ENCODE measurements at regions not wholly inside any gene's neighbourhood (a gene's known extent, or its start where the extent isn't known, plus 50 kb on each side); places are given as distances from the start of the nearest gene placed in this dataset.
"Not testable (repeated sequence)": the region's sequence is repeated elsewhere in the genome, so short reads cannot be mapped to it uniquely, and the experiment has no call there.

DNA sequence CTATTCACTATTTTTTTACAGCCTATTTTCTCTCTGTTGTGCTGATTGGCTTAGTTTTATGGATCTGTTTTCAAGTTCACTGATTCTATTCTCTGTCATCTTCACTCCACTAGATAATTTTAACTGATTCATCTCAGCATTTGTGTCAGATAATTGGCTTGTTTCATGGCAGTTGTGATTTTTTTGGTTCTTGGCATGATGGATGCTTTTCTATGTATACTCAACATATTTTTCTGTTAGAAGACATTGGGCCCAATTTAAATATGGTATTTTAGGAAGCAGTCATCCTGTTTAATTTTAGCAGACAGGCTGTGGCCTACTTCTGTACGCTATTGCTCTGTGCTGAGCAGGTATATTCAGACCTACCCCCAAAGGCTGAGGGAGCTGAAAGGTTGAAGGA, 1865.3 kb upstream of the ACO1 start:
- DNase-seq: no peak

DNA sequence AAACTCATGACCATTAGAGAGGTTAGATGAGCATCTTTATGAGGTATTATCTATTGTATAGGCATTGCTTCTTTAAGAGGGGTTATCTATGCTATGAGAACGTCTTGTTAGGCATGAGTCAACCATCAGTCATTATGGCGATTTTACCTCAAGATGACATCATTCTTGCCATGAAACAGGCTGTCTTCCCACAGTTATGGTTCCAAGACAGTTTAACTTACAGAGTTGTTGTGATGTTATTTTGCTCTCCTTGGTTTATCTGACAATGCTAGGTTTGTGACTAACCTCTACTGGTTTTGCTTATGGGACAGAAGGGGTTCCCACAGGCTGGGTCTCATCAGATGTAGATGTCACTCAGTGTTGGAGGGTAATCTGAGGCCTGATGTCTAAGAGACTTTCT, 1864.7 kb upstream of the ACO1 start:
- peak; percentile 2 for DNase-seq

DNA sequence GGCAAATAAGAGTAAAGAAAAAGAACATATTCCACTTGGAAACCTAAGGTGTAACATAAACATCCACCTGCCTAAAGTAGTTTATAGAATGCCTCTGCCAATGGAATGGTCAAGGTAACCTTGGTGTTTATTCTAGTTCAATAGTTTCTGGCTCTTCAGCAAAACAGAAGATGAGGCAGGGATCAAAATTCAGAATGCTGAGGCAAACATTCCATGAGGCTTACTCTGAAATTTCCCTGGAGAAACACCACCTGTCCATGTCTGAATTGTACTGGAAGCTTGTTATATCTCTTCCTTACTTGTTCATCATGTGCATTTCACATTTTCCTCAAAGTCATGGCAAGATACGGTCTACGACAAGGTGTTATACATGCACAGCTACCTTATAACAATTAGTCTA, 1862.4 kb upstream of the ACO1 start:
- no peak for DNase-seq

DNA sequence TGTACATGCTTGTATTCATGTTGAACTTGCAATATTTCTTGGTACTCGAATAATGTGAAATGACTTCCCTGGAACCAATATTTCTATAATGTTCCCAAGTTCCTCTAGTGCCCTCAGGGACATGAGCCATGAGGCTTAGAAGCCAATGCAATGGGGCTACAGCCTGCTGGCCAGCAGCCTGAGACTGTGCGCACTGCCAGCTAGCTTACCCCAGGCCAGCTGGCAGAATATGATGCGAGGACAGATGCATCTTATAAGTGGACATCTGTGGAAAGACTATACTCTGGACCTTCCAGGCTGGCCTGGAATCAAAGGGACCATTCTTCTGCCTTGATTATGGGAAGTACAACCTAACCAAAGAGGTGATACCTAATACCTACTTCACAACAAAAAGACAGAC, 1862.0 kb upstream of the ACO1 start:
- DNase-seq: no peak

DNA sequence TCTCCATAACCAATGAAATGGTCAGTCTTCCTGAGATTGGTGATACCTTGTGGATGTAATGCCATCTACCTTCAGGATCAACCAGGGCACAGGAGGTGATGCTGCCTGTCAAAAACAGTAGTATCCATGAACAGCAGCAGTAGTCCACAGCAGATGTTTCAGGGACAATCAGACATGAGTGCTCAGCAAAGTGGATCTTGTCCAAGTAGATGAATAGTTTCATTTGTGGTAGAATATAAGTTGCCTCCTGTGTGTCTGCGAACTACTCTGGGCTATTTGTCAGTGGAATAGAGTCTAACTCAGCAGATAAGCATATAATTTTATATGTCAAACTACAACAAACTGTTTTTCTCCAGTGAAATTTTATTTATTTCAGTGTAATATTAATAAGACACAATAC, 1860.1 kb upstream of the ACO1 start:
- no peak for DNase-seq

DNA sequence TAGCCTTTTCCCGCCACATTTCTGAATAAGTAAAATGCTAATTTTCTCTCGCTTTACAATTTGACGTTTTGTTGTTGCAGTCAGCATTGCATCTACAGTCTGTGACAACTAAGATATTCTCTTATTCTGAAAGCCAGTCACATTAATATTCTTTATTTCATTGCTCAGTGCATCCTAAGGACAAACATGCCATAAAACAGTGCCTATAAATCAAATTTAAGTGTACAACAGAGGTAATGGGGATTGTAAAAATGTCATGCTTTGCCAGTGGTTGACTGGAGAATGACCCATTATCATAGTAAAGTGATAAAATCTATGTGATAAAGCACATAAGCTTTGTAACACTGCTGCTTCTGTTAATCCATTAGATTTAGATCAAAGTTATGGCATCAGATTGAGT, 1850.0 kb upstream of the ACO1 start:
- DNase-seq: no peak

DNA sequence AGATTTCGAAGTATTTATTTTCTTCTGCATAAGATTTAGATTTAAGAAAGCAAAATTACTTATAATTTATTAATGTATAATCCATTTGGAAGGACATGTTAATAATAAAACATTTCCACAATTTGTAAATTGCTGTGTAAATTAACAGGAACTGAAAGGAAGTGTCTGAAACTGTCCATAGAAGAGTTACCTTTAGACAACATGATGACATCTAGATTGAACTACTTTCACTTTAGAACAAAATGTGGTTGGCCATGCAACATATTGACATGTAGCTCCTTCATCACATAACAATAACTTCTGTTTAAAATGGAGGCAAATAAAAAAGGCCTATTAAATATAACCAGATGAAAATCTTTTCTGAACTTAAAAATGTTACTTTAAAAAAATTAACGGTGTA, 1849.5 kb upstream of the ACO1 start:
- DNase-seq: no peak

DNA sequence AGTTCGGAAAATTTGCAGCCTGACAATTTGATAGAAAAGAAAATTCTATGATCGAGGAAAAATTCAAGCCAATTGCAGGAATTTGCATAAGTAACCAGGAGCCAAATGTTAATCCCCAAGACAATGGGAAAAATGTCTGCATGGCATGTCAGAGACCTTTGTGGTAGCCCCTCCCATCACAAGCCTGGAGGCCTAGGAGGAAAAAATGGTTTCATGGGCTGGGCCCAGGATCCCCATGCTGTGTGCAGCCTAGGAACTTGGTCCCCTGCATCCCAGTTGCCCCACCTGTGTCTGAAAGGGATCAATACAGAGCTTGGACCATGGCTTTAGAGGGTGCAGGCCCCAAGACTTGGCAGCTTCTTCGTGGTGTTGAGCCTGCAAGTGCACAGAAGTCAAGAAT, 1847.9 kb upstream of the ACO1 start:
- DNase-seq: no peak

DNA sequence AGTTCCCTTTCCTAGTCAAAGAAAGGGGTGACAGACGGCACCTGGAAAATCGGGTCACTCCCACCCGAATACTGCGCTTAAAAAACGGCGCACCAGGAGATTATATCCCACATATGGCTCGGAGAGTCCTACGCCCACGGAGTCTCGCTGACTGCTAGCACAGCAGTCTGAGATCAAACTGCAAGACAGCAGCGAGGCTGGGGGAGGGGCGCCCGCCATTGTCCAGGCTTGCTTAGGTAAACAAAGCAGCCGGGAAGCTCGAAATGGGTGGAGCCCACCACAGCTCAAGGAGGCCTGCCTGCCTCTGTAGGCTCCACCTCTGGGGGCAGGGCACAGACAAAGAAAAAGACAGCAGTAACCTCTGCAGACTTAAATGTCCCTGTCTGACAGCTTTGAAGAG, 1844.7 kb upstream of the ACO1 start:
- not testable (repeated sequence) for DNase-seq

DNA sequence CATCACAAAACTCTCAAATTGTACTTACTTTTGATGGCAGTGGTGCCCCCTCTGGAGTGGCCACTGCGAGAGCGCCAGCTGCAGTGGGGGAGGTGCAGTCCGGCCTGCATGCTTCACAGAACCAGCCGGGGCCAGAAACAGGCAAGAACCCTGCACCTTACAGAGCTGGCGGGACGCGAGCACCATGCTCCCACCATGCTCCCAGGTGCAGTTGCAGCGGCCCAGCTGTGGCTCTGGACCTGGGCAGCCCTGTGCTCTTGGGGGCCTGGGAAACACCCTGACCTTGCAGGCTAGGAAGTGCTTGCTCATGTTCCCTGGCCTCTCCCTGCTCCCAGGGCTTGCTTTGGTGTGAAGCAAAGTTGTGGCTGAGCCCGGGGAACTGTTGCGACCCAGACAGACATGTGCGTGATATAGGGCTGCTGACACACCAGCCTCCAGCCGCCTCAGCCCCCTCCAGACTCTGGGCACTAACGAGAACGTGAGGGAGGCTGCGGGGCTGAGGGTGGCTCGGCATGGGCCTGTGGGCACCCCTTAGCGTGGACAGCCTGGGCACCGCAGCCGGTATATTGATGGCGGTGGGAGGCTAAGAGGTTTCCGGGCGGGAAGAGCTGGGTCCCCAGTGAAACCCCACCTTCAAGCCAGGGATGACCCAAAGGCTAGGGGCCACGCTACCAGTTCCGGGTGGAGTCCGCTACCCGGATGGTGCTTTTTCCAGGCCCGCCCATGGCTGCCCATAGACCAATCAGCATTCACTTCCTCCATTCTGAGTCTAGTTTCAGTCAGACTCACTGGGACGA, 1809.9 kb upstream of the ACO1 start:
- DNase-seq: no peak

DNA sequence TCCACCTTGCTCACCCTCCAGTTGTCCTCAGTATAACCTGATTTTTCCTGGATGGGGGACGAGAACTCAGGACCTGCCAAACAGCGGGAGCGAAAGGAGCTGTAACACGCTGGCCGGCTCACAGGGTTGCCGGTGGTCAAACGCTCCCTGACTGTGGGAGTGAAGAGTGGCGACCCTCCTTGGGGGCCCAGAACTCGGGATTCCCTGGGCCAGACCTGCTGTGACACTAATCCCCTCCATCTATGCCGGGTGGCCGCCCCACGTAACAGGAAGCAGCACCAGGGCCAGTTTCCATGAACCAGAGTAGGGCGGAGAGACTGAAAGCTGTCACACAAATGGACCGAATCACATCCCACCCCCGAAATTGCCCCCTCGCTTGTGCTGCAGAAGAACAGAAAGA, 1809.2 kb upstream of the ACO1 start:
- no peak for DNase-seq

DNA sequence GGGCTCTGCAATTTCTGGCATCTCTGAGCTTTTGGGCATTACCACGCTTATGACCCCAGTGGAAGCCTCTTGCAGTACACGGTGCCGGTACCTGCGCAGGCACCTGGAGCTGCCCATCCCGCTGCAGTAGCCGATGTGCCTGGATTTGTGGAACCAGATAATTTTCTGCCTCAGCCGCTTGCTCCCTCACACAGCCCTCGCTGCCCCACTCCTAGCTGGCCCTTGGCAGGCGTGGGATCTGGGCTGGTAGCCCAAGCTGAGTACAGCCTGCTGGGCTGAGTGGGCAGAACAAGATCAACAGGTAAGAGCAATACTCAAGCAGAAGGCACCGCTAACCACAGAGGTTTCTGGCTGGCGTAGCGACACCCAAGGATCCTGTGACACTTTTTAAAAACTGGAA, 1808.8 kb upstream of the ACO1 start:
- no peak for DNase-seq

DNA sequence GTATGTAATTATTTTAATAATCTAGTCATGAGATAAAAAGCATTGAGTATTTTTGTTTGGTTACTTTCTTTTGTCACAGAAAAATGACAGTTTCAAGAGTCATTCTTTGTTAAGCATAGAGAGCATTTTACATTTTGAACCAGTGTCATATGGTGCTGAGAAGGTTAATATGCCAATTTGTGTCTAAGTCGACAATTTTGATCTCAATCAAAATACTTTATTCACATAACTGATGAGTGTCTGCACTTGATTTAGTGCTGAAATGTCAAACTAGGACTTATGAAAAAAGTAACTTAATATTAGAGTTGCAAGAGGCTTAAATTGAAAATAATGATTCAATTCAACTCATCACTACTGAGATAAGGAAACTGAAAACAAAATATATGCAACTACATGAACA, 1804.6 kb upstream of the ACO1 start:
- DNase-seq: no peak

DNA sequence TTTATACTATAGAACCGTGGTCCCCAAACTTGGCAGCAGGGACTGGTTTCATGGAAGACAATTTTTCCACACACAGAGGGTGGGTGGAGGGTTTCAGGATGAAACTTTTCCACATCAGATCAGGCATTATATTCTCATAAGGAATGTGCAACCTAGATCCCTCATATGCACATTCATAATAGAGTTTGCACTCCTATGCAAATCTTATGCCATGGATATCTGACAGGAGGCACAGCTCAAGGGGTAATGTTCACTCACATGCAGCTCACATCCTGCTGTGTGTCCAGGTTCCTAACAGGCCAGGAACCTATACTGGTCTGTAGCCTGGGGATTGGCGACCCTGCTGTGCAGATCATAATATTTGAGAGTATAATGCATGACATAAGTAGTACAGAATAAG, 1802.2 kb upstream of the ACO1 start:
- DNase-seq: no peak

DNA sequence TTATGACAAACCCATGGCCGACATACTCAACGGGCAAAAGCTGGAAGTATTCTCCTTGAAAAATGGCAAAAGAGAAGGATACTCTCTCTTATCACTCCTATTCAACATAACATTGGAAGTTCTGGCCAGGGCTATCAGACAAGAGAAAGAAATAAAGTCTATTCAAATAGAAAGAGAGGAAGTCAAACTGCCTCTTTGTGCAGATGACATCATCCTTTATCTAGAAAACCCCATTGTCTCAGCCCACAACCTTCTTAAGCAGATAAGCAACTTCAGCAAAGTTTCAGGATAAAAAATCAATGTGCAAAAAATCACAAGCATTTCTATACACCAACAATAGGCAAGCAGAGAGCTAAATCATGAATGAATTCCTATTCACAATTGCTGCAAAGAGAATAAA, 1799.9 kb upstream of the ACO1 start:
- DNase-seq: no peak

DNA sequence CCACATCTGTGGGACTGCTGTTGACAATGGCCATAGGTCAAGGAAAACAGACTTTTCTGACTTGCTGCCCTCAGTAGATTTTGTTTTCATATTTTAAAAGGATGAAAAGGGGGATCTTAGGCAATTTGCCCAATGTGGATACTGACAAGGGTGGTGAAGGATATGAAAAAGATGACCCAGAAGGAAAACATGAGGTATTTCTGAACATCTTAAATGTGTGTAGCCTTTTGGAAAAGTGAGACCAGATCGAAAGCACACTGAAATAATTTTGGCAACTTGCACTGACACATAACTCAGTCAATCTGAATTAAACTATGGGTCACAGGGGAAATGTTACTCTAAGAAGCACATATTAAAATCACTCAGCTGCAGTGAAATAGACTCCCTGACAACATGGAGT, 1793.0 kb upstream of the ACO1 start:
- no peak for DNase-seq

DNA sequence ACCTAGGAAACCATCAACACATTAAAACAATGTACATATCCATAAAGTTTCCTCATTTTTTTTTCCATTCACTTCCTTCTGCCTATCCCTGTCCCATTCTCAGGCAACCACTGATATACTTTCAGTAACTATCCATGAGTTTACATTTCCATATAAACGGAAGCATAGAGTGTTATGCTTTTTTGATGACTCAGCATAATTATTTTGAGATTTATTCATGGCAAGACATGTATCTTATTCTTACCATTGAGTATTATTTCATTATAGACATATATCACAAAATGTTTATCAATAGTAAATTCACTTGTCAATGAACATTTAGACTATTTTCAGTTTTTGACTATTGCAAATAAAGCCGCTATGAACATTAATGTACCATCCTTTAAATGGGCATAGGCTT, 1786.8 kb upstream of the ACO1 start:
- no peak for DNase-seq

DNA sequence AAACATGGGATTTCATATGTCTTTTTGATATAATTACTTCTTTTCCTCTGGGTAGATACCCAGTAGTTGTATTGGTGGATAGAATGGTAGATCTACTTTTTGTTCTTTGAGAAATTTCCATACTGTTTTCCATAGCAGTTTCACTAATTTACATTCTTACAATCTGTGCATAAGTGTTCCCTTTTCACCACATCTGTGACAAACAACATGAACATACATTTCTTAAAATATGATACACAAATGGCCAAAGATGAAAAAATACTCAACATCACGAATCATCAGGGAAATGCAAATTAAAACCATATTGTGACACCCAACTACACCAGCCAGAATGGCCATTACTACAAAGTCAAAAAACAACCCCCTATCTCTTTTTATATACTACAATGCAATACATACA, 1778.5 kb upstream of the ACO1 start:
- DNase-seq: no peak

DNA sequence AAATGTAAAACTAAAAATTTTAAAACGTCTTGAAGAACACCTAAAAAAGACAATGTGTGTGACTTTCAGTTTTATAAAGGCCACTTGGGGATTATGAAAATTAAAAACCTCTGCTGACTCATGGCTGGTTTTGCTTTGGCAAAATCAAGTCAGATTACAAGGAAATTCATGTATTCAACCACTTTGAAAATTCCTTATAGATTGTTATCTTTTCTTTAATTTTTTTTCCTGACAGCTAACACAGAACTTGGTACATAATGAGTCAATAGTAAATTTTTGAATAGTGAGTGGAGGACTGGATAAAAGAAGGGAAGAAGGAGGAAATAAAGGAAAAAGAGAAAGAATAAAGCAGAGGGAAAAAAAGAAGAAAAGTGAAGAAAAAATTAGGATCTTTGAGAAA, 1774.7 kb upstream of the ACO1 start:
- no peak for DNase-seq

DNA sequence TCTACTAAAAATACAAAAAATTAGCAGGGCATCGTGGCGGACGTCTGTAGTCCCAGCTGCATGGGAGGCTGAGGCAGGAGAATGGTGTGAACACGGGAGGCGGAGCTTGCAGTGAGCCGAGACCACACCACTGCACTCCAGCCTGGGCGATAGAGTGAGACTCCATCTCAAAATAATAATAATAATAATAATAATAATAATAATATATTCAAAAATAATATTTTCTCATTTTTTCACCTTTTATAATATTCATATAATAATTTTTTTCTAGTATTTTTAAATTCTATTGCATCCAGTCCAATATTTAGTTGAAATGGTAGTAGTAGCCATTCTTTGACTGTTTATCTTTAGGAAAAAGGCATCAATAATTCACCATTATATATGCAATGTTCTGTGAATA, 1767.7 kb upstream of the ACO1 start:
- DNase-seq: not testable (repeated sequence)

DNA sequence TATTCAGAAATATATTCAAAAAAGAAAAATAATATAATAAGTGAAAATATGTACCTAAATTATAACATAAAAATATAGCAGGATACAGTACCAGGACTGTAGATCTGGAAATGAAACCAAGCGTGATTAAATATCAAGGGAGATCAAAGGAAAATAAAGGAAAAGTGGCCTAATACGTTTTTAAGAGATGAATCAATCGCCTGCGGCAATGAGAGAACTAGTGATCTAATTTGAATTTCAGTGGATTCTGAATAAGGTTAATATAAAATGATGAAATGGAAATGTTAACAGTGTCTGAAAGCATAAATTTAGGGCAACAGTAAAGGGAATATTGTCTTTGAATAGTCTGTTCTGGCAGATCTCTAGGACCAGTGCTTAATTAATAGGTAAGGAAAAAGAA, 1761.9 kb upstream of the ACO1 start:
- no peak for DNase-seq

DNA sequence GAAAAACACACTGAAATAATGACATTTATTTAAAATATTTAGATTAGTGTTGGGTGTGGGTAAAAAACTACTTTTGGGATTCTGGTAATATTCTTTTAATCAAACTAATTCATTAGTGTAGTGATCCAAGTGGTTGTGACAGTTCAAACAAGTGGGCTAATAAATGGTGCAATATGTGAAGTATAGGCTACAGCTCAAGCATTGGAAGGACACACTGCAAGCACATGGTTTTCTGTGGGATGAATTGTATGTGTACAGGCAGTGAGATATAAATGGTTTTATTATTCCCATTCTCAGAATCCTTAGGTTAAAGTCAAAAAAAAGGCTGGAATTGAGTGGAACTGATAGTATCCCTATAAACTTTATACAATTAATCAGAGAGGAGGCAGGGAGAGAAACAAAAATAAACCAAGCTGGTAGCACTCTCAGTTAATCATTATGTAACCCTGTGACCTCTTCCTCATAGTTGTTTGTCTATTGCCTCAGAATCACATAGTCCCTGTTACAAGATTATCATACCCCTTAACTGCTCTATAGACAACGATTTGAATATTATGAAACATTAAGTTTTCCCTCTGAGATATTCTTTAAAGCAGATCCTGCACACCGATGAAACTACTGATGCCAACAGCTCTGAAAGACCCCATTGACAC, 1755.4 kb upstream of the ACO1 start:
- DNase-seq: no peak

DNA sequence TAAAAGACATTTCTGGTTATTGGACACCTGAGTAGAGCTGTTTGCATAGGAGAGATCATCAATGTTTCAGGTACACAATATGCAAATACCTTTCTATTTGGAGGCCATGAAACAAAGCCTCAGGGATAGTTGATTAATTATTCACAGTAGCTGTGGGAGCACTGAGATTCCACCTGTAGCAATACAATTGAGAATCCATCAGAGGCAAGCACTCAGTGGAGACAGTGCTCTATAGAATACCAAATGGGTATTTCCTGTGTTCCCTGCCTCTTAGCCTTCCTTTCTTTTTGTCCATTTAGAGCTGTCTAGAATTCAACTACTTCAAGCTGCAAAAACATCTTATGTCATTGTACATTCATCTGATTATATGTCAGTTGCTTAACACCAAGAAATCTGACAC, 1754.0 kb upstream of the ACO1 start:
- DNase-seq: no peak

DNA sequence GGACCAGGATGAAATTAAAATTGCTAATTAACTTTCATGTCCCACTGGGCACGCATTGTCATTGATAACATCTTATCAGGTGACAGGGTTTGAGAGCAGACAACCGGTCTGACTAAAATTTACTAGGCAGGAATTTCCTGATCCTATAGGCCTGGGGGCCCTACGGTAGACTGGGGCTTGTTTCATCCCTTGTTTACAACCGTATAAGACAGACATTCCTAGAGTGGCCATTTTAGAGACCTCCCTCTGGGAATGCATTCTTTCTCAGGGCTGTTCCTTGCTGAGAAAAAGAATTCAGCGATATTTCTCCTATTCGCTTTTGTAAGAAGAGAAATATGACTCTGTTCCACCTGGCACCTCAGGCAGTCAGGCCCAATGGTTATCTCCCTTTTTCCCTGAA, 1737.8 kb upstream of the ACO1 start:
- DNase-seq: not testable (repeated sequence)

DNA sequence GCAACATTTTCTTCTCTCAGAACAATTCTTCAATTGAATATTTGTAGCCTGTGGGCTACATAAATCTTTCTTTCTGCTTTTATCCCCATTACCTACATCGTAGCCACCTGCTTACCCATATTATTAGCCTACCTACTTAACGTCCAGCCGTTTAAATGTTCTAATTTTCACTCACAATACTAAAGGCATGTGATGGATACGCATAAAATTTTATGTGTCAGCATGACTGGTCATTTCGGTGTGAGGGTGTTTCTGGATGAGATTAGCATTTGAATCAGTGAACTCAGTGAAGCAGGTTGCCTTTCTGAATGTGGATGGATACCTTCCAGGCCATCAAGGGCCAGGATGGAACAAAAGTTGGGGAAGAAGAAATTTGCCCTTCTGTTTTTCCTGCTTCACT, 1722.5 kb upstream of the ACO1 start:
- DNase-seq: no peak
